GM12878 (cell line): ENCODE measurements at regions not wholly inside any gene's neighbourhood (a gene's known extent, or its start where the extent isn't known, plus 50 kb on each side); places are given as distances from the start of the nearest gene placed in this dataset.
A peak's percentile ranks its signal among the peaks of the same experiment; 100 is the strongest.

Experiments used
- ATAC-seq: fragments of 200-7000 bp; cut with Tn5 transposase; 3 replicates; pipeline ENCODE4 v1.9.1; 2020; ENCODE audit warnings: mild to moderate bottlenecking, moderate library complexity
- BruUV-seq: library from RNA; stranded (reverse); fragments of 400-500 nt; replicated peaks from 2 replicates; lab custom pipeline; 2021; lab: Mats Ljungman, UMichigan
- CTCF ChIA-PET: fragments of 300-600 bp; sonication (Branson Sonifier 250); formaldehyde crosslinking; extraction: SDS; loops from one replicate; lab custom pipeline; 2021; ENCODE audit warnings: inconsistent platforms; lab: Yijun Ruan, JAX
- POLR2A ChIA-PET: fragments of 350-600 bp; formaldehyde crosslinking; extraction: SDS; loops from one replicate; lab custom pipeline; 2021; ENCODE audit warnings: inconsistent platforms; lab: Charles Lee
- RAD21 ChIA-PET: fragments of 300-600 bp; sonication (Branson Sonifier 250); formaldehyde crosslinking; loops from one replicate; lab custom pipeline; 2023; ENCODE audit warnings: antibody characterized with exemption; ENCODE audit not compliant: unreplicated experiment; lab: Charles Lee
- SMC1A ChIA-PET: fragments of 300-600 bp; sonication (Branson Sonifier 250); formaldehyde crosslinking; loops from one replicate; lab custom pipeline; 2023; ENCODE audit not compliant: unreplicated experiment, uncharacterized antibody; lab: Charles Lee
- DNase-seq: peaks from one replicate; pipeline ENCODE4 v3.0.0-alpha.2; 2011; ENCODE audit warnings: low read depth, low spot score
- FAIRE-seq: peaks from 3 replicates; lab custom pipeline; 2011; peaks lifted over from hg19 to GRCh38; lab: Jason Lieb, UNC
- H2AFZ ChIP-seq: 2 replicates; pipeline ENCODE4 v1.6.0; 2011; ENCODE audit warnings: low read depth, low read length, control low read depth; ENCODE audit not compliant: control insufficient read depth
- H3K27ac ChIP-seq: 2 replicates; pipeline ENCODE4 v1.5.1; 2011; ENCODE audit warnings: control low read depth; ENCODE audit not compliant: control insufficient read depth, insufficient read depth
- H3K27me3 ChIP-seq, 2 experiments: replicated peaks in 1 of 2; 2 replicates each; pipeline versions ENCODE4 v1.6.0 to v1.6.1; 2011; ENCODE audit warnings: low read length in 1 of 2; ENCODE audit not compliant: control insufficient read depth in 2 of 2, insufficient read depth in 2 of 2
- H3K36me3 ChIP-seq, 2 experiments: 2 replicates each; pipeline ENCODE4 v1.5.1; 2011; ENCODE audit warnings: low read length in 1 of 2; ENCODE audit not compliant: control insufficient read depth in 2 of 2, insufficient read depth in 2 of 2
- H3K4me1 ChIP-seq: 2 replicates; pipeline ENCODE4 v1.6.1; 2011; ENCODE audit warnings: mild to moderate bottlenecking, low read length, moderate library complexity, mixed read lengths; ENCODE audit not compliant: control insufficient read depth, insufficient read depth
- H3K4me2 ChIP-seq: 2 replicates; pipeline ENCODE4 v1.6.0; 2011; ENCODE audit warnings: control low read depth; ENCODE audit not compliant: control insufficient read depth, insufficient read depth
- H3K4me3 ChIP-seq: fragments of 200-600 bp; sonication (generic); 2 replicates; pipeline ENCODE4 v1.5.1; 2016
- H3K79me2 ChIP-seq: 2 replicates; pipeline ENCODE4 v1.6.0; 2011; ENCODE audit warnings: low read length; ENCODE audit not compliant: control insufficient read depth, insufficient read depth
- H3K9ac ChIP-seq: 2 replicates; pipeline ENCODE4 v1.8.0; 2011; ENCODE audit warnings: low read length, control low read depth, mixed read lengths; ENCODE audit not compliant: control insufficient read depth, insufficient read depth
- H3K9me3 ChIP-seq: replicated peaks from 3 replicates; pipeline ENCODE4 v1.5.1; 2011; ENCODE audit warnings: mild to moderate bottlenecking, low read length; ENCODE audit not compliant: control insufficient read depth, insufficient read depth
- H4K20me1 ChIP-seq: 2 replicates; pipeline ENCODE4 v1.6.0; 2011; ENCODE audit not compliant: control insufficient read depth, insufficient read depth
- CTCF ChIP-seq, 3 experiments: IDR thresholded peaks in 2 of 3; conservative IDR thresholded peaks in 1 of 3; 2 replicates each; pipeline ENCODE4 v1.5.1; 2011; ENCODE audit warnings: low read depth in 3 of 3, low read length in 3 of 3, mild to moderate bottlenecking in 3 of 3, control low read depth in 2 of 3, moderate library complexity in 2 of 3, inconsistent platforms in 1 of 3, mixed read lengths in 1 of 3; ENCODE audit not compliant: control insufficient read depth in 2 of 3, insufficient read depth in 1 of 3; ENCODE audit errors: extremely low read depth in 1 of 3
- EZH2 ChIP-seq: IDR thresholded peaks from 2 replicates; pipeline ENCODE4 v1.6.1; 2012; ENCODE audit warnings: low read depth, mild to moderate bottlenecking, control low read depth, inconsistent platforms, low read length, borderline replicate concordance; ENCODE audit not compliant: control insufficient read depth
- FOXK2 ChIP-seq: fragments of 450-650 bp; IDR thresholded peaks from 2 replicates; pipeline ENCODE4 v1.6.1; 2017; ENCODE audit warnings: mild to moderate bottlenecking, moderate library complexity
- RCOR1 ChIP-seq: conservative IDR thresholded peaks from 2 replicates; pipeline ENCODE4 v1.6.1; 2012; ENCODE audit warnings: low read depth, low read length, improper control_type of control experiment
- SP1 ChIP-seq: IDR thresholded peaks from one replicate; pipeline ENCODE4 v1.6.1; 2011; ENCODE audit warnings: low read depth, low read length
- STAT3 ChIP-seq: IDR thresholded peaks from 2 replicates; pipeline ENCODE4 v1.6.1; 2011; ENCODE audit warnings: low read depth, low read length, improper control_type of control experiment
- YY1 ChIP-seq: IDR thresholded peaks from 2 replicates; pipeline ENCODE4 v1.6.1; 2011; ENCODE audit warnings: low read depth, mild to moderate bottlenecking, low read length
- WGBS: methylation state at CpG from one replicate; pipeline ENCODE4 v1.1.6; 2016; ENCODE audit warnings: low lambda C conversion rate; ENCODE audit not compliant: insufficient replicate concordance, insufficient coverage; ENCODE audit errors: missing lambda C conversion rate; 5-methylcytosine and 5-hydroxymethylcytosine counted together
- in situ Hi-C: fragments of 300-500 bp; cut with MboI; formaldehyde crosslinking; loops from 9 replicates; pipeline ENCODE4 v1.14.3; 2018; ENCODE audit warnings: mixed read lengths
- intact Hi-C: fragments of 100-400 bp; cut with micrococcal nuclease; formaldehyde crosslinking; loops from one replicate; pipeline ENCODE4 v1.14.2; 2022; ENCODE audit not compliant: unreplicated experiment
- TF ChIP-seq, protein P1 (sequence below): IDR thresholded peaks from 2 replicates; pipeline ENCODE4 v1.6.1; 2011; ENCODE audit warnings: borderline replicate concordance, low read depth, mild to moderate bottlenecking, moderate library complexity, mixed read lengths, low read length; ENCODE audit not compliant: insufficient read depth; ENCODE audit errors: extremely low read length

DNA sequence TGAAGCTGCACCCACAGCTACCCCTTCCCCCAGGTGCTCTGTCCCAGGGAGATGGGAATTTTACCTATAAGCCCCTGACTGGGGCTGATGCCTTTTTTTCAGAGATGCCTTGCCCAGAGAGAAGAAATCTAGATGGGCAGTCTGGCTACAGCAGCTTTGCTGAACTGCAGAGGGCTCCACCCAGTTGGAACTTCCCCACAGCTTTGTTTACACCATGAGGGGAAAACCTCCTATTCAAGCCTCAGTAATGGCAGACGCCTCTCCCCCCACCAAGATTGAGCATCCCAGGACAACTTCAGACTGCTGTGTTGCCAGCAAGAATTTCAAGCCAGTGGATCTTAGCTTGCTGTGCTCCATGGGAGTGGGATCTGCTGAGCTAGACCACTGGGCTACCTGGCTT, 122.6 kb upstream of the MOCS1 start:
- Histone ChIP-seq H2AFZ (no peak overlapping the region), H3K27me3 (no peaks in the 10 kb centered on the region), H3K9ac (no peak overlapping the region), H4K20me1 (no peaks in the 10 kb centered on the region), H3K79me2 (no peaks in the 10 kb centered on the region), H3K27ac (no peak overlapping the region), H3K4me3 (no peak overlapping the region), H3K4me1 (no peaks in the 10 kb centered on the region), H3K36me3 (no peaks in the 10 kb centered on the region), H3K9me3 (no peaks in the 10 kb centered on the region; the same call in 2 of the 3 replicates)
- ChIA-PET POLR2A (no interaction called here), CTCF (interaction anchor here (1.0 to 2.0 kb wide), 10 partner anchors 20 to 196 kb away, joined by 3 to 14 read pairs (median 4); no protein-coding TSS in a partner anchor), SMC1A (interaction anchor here (0.8 to 4.8 kb wide), 17 partner anchors 9 to 251 kb away, joined by 3 to 39 read pairs (median 6); no protein-coding TSS in a partner anchor)
- ATAC-seq (peak; percentile 93), FAIRE-seq (no peak)
- no TSS peak for BruUV-seq
- 0% methylated on average over 1 of the region's 1 CpG for WGBS
- in situ Hi-C loops, result no loop called here
- no peak for TF ChIP-seq RCOR1
- peak; percentile 52; the same call in 1 of the 2 replicates for TF ChIP-seq FOXK2
- peak; percentile 49; the same call in 1 of the 2 replicates for TF ChIP-seq YY1
- TF ChIP-seq STAT3, result no peak
- TF ChIP-seq SP1, result no peak
- TF ChIP-seq, protein P1, sequence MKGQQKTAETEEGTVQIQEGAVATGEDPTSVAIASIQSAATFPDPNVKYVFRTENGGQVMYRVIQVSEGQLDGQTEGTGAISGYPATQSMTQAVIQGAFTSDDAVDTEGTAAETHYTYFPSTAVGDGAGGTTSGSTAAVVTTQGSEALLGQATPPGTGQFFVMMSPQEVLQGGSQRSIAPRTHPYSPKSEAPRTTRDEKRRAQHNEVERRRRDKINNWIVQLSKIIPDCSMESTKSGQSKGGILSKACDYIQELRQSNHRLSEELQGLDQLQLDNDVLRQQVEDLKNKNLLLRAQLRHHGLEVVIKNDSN, result no peak
- TF ChIP-seq EZH2, result no peak
- TF ChIP-seq CTCF (IDR thresholded peaks at IDR 0.05 in 2 of 3, conservative IDR thresholded peaks at IDR 0.05 in 1 of 3; ENCODE audit: control insufficient read depth in 2 of 3, extremely low read depth in 1 of 3, insufficient read depth in 1 of 3, low read depth in 3 of 3, low read length in 3 of 3), result peak in 1 of 3 experiments; percentile 15; a peak in 1 of 6 replicates
- TF ChIP-seq, all 136 proteins: peak for 3
- DNase-seq, result no peak
- RAD21 ChIA-PET, result interaction anchor here (0.6 to 2.8 kb wide), 13 partner anchors 44 to 250 kb away, joined by 3 to 28 read pairs (median 4); no protein-coding TSS in a partner anchor
- intact Hi-C loops, result no loop called here
- no peak overlapping the region for H3K4me2 ChIP-seq
